ENCODE measurements at regions not wholly inside any gene's neighbourhood (a gene's known extent, or its start where the extent isn't known, plus 50 kb on each side); places are given as distances from the start of the nearest gene placed in this dataset.

GRCh38 chr1:229089586-229090208 is 181.2 kb upstream of the RAB4A start:
- TF ChIP-seq SUZ12 (IDR thresholded peaks at IDR 0.05; ENCODE audit: extremely low read depth, insufficient read depth, insufficient read length) (no peak), ZNF274 (IDR thresholded peaks at IDR 0.05; ENCODE audit: low read depth, low read length) (no peak), YY1 (IDR thresholded peaks at IDR 0.05; ENCODE audit: insufficient read depth, insufficient read length) (no peak)

All from NT2/D1 (cell line).